HUES6 (cell line): ENCODE measurements at regions not wholly inside any gene's neighbourhood (a gene's known extent, or its start where the extent isn't known, plus 50 kb on each side); places are given as distances from the start of the nearest gene placed in this dataset.

Experiments
- H3K27ac ChIP-seq: 2 replicates; pipeline ENCODE4 v1.7.0; 2013; ENCODE audit warnings: low read depth, mild to moderate bottlenecking, low read length, inconsistent platforms
- H3K27me3 ChIP-seq: 2 replicates; pipeline ENCODE4 v1.6.1; 2013; ENCODE audit warnings: low read length; ENCODE audit not compliant: control insufficient read depth, insufficient read depth
- H3K36me3 ChIP-seq: 2 replicates; pipeline ENCODE4 v1.6.1; 2013; ENCODE audit warnings: low read length; ENCODE audit not compliant: control insufficient read depth, insufficient read depth
- H3K4me1 ChIP-seq: 2 replicates; pipeline ENCODE4 v1.6.1; 2013; ENCODE audit warnings: low read length; ENCODE audit not compliant: control insufficient read depth, insufficient read depth
- H3K4me3 ChIP-seq: 2 replicates; pipeline ENCODE4 v1.5.1; 2013; ENCODE audit warnings: low read depth, low read length
- H3K9ac ChIP-seq: one replicate; pipeline ENCODE4 v1.6.1; 2013; ENCODE audit warnings: mild to moderate bottlenecking, low read length
- H3K9me3 ChIP-seq: 2 replicates; pipeline ENCODE4 v1.6.1; 2013; ENCODE audit warnings: low read depth, low read length; ENCODE audit not compliant: control insufficient read depth, insufficient read depth

DNA sequence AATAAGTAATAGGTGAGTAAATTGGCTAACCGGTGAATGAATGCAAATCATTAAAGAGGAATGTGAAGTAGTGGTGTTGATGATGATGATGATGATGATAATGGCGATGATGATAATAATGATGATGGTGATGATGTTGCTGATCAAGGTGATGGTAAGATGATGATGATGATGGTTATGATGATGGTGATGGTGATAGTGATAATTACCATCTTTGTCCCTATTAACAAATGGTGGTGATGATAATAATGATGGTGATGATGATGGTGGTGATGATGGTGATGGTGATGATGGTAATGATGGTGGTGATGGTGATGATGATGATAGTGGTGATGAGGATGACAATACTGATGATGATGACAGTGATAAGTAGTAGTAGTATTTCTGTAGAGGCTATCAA, 452.6 kb downstream of the ZNF536 start:
- Histone ChIP-seq H3K27ac (no peak overlapping the region), H3K36me3 (no peaks in the 10 kb centered on the region), H3K9ac (no peak overlapping the region), H3K9me3 (no peaks in the 10 kb centered on the region), H3K27me3 (no peaks in the 10 kb centered on the region), H3K4me1 (no peaks in the 10 kb centered on the region), H3K4me3 (no peak overlapping the region)

DNA sequence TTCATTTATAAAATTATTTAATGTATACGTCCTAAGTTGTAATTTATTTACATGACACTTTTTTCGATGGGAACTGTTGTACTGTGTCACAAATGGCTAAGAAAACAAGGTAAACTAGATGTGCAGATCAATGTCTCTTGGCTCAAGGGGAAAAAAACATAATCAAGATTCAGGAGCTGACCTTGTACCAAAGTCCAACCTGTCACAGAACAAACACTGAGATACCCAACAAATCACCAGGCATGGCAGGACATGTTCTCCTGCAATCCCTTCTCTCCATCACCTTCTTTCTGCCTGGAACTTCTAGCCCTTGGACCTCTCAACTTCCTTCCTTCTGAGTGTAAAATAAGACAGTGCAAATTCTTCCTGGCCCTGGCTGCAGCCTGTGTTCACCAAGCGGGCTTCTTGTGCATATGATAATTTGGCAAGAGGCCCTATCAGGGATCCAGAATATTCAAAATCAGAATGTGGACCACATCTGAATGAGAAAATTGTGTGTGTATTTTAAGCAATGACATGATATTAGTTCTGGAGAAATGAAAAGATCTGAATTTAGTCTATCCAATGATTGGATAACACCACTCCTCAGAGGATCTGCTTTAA, 445.9 kb downstream of the ZNF536 start:
- Histone ChIP-seq H3K36me3 (no peaks in the 10 kb centered on the region), H3K4me1 (no peaks in the 10 kb centered on the region)

DNA sequence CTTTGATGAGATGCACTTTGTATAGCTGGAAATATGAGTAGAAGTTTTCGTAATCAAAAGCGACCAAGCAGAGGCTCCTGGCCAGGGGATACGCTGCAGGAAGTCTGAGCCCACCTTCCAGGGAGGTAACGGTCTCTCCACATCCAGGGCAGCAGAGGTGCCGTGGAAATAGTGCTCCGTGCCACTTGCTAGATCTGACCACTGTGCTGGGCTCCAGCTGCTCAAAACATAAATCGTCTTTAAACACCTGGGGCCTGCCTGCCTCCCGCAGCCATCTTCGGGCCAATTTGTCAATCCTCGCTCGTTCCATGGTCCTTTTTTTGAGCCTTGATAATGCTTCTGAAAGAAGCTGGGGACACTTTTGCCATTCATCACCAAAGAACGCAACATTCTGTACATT, 445.0 kb downstream of the ZNF536 start:
- Histone ChIP-seq H3K27me3 (peaks cover 14% of the 10 kb centered on the region), H3K9ac (no peak overlapping the region), H3K9me3 (no peaks in the 10 kb centered on the region; the same call in 1 of the 2 replicates), H3K4me3 (no peak overlapping the region), H3K27ac (no peak overlapping the region), H3K4me1 (no peaks in the 10 kb centered on the region), H3K36me3 (no peaks in the 10 kb centered on the region)

More for the DNA sequence above, 445.9 kb downstream of the ZNF536 start:
- Histone ChIP-seq H3K4me3 (no peak overlapping the region), H3K9me3 (no peaks in the 10 kb centered on the region; the same call in 1 of the 2 replicates), H3K9ac (no peak overlapping the region), H3K27ac (no peak overlapping the region), H3K27me3 (peaks cover 14% of the 10 kb centered on the region)

DNA sequence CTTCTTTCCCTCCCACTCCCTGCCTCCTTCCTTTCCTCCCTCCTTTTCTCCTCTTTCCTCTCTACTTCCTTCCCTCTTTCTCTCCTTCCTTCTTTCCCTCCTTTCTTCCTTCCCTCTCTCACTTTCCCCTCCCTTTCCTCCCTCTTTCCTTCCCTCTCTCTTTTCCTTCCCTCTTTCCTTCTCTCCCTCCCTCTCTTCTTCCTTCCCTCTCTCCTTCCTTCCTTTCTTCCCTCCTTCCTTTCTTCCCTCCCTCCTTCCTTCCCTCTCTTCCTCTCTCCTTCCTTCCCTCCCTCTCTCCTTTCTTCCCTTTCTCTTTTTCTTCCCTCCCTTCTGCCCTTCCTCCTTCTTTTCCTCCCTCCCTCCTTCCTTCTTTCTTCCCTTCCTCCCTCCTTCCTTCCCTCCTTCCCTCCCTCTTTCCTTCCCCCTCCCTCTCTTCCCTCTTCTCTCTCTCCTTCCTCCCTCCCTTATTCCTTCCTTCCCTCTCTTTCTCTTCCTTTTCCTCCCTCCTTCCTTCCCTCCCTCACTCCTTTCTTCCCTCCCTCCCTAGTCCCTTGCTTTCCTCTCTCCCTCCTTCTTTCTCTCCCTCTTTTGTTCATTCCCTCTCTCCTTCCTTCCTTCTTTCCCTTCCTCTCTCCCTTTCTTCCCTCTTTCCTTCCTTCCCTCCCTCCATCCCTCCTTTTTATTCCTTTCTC, 443.9 kb downstream of the ZNF536 start:
- H3K4me3 ChIP-seq: no peak overlapping the region
- no peaks in the 10 kb centered on the region for H3K36me3 ChIP-seq
- H3K9ac ChIP-seq: no peak overlapping the region
- H3K27ac ChIP-seq: no peak overlapping the region
- H3K27me3 ChIP-seq: peaks cover 14% of the 10 kb centered on the region
- H3K4me1 ChIP-seq: no peaks in the 10 kb centered on the region
- no peaks in the 10 kb centered on the region; the same call in 1 of the 2 replicates for H3K9me3 ChIP-seq

DNA sequence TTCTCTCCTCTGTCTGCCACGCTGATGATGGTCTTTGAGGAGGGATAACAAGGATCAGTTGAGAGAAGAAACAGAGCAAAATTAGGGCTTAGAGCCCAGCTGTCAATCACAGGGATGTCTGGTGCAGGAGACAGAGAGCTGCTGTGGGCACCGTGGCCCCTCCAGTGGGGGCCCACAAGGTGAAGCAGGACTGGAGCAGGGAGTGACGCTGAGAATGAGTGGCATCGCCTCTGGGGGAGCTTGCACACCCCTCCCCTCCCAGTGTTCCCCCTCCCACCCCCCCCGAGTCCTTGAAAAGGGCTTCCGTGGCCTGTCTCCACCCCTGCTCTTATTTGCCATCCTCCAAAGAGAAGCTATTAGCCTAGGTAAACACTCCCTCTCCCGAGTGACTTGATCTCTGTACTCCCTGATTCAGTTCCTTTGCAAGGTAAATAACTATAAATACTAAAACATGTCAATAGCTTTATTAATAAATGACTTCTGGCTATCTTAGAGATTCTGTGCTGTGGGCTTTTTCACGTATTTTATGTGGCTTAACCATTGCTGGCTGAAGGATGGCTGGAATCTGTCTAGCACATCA, 440.0 kb downstream of the ZNF536 start:
- Histone ChIP-seq H3K9me3 (no peaks in the 10 kb centered on the region; the same call in 1 of the 2 replicates), H3K4me3 (no peak overlapping the region), H3K9ac (no peak overlapping the region), H3K27ac (no peak overlapping the region), H3K36me3 (no peaks in the 10 kb centered on the region), H3K27me3 (peaks cover 14% of the 10 kb centered on the region), H3K4me1 (no peaks in the 10 kb centered on the region)

DNA sequence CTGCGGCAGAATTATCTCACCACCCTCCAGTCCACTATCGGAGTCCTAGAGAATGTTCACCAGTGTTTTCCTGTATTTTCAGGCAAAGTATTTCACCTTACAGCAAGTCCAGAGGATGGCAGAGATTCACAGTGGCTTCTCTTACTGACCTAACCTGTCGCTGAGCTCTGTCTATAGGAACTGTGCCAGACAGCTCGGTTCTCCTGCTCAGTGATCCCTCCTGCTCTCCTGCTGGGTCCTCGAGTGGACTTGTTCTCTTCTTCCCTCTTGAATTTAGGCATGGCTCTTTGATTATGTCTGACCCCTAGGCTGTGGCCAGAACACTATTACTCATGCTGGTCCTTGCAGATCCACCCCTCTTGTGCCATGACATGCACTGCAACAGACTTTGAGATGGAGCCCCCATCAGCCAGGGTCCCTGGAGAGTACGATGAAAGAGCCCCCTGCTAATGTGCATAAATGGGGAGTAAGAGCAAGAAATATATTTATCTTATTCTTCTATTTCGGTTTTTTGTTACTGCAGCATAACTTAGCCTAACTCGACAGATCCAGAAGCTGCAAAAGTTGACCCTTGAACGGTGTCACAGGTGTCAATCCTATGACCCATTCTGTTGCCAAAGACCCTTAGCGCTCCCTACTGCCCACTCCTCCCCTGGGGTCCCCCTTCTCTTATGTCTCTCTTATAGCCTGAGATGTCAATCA, 439.4 kb downstream of the ZNF536 start:
- Histone ChIP-seq H3K27ac (no peak overlapping the region), H3K4me1 (no peaks in the 10 kb centered on the region), H3K9me3 (no peaks in the 10 kb centered on the region; the same call in 1 of the 2 replicates), H3K27me3 (peaks cover 13% of the 10 kb centered on the region), H3K4me3 (no peak overlapping the region), H3K36me3 (no peaks in the 10 kb centered on the region), H3K9ac (no peak overlapping the region)

DNA sequence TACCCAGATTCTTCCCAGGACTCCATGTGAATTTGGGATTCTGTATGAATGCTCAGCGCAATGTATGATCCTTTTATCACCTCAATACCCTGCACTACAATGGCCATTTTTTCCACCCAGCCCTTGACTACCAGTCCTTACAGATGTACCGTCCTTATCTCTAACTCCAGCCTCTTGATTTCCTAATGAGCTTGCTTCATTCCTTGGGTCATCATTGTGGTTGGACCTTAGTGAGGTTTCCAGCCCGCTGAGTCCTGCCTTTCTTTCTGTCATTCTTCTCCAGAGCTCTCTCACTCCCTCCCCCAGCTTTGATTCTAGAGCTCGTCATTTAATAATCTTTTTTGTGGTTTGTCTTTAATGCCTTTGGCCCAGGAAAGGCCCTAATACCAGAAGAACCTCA, 438.5 kb downstream of the ZNF536 start:
- Histone ChIP-seq H3K36me3 (no peaks in the 10 kb centered on the region), H3K4me3 (no peak overlapping the region), H3K9me3 (no peaks in the 10 kb centered on the region; the same call in 1 of the 2 replicates), H3K27me3 (peaks cover 5% of the 10 kb centered on the region; the same call in 1 of the 2 replicates), H3K9ac (no peak overlapping the region), H3K4me1 (peaks cover under 1% of the 10 kb centered on the region; the same call in 1 of the 2 replicates), H3K27ac (no peak overlapping the region)

DNA sequence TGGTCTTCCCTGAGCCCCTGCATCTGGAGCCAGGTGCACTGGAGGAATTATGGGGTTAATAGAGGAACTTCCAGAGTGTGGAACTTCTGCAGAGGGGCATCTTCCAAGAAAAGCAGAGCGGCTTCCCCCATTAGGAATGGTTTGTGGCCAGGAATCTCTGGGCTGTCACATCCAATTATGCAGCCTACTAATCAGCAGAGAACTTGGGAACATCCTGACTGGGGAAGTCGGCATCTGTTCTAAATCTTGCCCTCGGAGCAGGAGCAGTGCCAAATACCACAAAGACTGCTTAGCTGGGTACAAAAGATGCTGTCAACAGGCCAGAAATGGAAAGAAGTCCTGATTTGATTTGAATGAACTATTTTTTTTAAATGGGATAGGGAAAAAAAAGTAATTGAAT, 435.1 kb downstream of the ZNF536 start:
- H3K4me3 ChIP-seq: no peak overlapping the region
- H3K27ac ChIP-seq: no peak overlapping the region
- no peaks in the 10 kb centered on the region for H3K9me3 ChIP-seq
- H3K36me3 ChIP-seq: no peaks in the 10 kb centered on the region
- no peak overlapping the region for H3K9ac ChIP-seq
- H3K27me3 ChIP-seq: no peaks in the 10 kb centered on the region; the same call in 1 of the 2 replicates
- H3K4me1 ChIP-seq: peaks cover 17% of the 10 kb centered on the region; the same call in 1 of the 2 replicates

DNA sequence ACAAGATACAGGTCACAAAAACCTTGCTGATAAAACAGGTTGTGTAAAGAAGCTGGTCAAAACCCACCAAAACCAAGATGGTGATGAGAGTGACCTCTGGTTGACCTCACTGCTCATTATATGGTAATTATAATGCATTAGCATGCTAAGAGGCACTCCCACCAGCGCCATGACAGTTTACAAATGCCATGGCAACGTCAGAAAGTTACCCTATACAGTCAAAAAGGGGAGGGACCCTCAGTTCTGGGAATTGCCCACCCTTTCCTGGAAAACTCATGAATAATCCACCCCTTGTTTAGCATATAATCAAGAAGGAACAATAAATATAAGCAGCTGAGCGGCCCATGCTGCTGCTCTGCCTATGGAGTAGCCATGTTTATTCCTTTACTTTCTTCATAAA, 434.1 kb downstream of the ZNF536 start:
- no peak overlapping the region for H3K4me3 ChIP-seq
- H3K36me3 ChIP-seq: no peaks in the 10 kb centered on the region
- H3K9me3 ChIP-seq: no peaks in the 10 kb centered on the region
- no peak overlapping the region for H3K9ac ChIP-seq
- peaks cover 17% of the 10 kb centered on the region; the same call in 1 of the 2 replicates for H3K4me1 ChIP-seq
- no peak overlapping the region for H3K27ac ChIP-seq
- no peaks in the 10 kb centered on the region; the same call in 1 of the 2 replicates for H3K27me3 ChIP-seq

DNA sequence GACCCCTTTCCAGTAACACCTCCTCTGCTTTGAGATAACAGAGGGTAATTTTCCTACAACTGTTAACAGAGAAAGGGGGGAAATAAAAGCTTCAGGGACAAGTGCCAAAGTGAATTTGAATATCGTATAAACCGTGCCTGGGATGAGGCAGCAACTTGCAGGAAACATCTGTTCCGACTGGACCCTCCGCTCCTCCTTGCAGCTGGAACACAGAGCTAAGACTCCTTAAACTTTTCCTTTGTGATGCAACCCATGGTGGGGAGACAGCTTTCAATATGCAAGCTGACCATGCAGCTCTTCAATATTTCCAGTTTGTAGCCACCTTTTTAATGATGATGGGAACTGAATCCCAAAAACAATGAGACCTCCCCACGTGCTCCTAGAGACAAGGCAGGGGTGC, 432.6 kb downstream of the ZNF536 start:
- Histone ChIP-seq H3K27me3 (peaks cover 4% of the 10 kb centered on the region), H3K9me3 (no peaks in the 10 kb centered on the region), H3K4me1 (peaks cover 17% of the 10 kb centered on the region; the same call in 1 of the 2 replicates), H3K27ac (no peak overlapping the region), H3K36me3 (no peaks in the 10 kb centered on the region), H3K4me3 (no peak overlapping the region), H3K9ac (no peak overlapping the region)
